WI38 (cell line): ENCODE measurements at regions not wholly inside any gene's neighbourhood (a gene's known extent, or its start where the extent isn't known, plus 50 kb on each side); places are given as distances from the start of the nearest gene placed in this dataset.

ENCODE experiments used
- H3K4me3 ChIP-seq: 2 replicates; pipeline ENCODE4 v1.5.1; 2011; ENCODE audit warnings: low read depth, mild to moderate bottlenecking, control low read depth, low read length
- TF ChIP-seq, protein P1 (sequence below): IDR thresholded peaks from 2 replicates; pipeline ENCODE4 v1.5.1; 2012; ENCODE audit warnings: low read depth, mild to moderate bottlenecking, control low read depth, low read length

DNA sequence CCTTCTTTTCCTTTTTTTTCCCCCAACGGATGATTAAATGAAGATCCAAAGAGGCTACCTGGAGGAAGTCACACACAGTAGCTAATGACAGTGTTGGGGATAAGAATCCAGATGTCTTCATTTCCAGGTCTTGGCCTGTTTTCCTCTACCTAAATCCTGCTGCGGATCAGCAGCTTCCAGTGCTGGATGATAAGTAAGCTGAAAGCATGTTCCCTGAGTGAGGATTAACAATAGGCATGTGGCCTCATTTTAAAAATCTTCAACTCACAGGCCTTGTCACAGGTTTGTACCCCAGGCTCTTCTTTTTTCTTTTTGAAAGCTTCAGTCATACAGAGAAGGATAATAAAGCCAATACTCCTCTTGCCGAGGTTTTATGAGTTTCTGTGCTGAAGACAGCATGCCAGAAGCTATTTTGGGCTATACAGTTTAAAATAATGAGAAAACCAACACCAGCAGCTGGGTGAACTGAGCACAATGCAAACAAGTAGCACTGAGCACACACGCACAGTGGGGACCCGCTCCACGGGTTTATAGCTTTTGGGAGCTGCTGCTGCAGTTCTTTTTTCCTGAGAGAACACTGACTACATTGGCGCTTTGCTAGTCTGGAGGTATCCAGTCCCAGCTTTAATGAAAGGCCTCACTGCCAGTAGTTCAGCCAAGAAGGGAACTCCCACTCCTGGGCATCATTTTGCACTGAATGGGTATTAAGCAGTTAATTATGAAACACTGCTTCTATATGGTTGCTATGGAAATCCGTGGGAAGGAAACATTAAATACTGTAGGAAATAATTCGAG is 184.2 kb upstream of the CTSO start:
- TF ChIP-seq, protein P1, sequence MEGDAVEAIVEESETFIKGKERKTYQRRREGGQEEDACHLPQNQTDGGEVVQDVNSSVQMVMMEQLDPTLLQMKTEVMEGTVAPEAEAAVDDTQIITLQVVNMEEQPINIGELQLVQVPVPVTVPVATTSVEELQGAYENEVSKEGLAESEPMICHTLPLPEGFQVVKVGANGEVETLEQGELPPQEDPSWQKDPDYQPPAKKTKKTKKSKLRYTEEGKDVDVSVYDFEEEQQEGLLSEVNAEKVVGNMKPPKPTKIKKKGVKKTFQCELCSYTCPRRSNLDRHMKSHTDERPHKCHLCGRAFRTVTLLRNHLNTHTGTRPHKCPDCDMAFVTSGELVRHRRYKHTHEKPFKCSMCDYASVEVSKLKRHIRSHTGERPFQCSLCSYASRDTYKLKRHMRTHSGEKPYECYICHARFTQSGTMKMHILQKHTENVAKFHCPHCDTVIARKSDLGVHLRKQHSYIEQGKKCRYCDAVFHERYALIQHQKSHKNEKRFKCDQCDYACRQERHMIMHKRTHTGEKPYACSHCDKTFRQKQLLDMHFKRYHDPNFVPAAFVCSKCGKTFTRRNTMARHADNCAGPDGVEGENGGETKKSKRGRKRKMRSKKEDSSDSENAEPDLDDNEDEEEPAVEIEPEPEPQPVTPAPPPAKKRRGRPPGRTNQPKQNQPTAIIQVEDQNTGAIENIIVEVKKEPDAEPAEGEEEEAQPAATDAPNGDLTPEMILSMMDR, result no peak

DNA sequence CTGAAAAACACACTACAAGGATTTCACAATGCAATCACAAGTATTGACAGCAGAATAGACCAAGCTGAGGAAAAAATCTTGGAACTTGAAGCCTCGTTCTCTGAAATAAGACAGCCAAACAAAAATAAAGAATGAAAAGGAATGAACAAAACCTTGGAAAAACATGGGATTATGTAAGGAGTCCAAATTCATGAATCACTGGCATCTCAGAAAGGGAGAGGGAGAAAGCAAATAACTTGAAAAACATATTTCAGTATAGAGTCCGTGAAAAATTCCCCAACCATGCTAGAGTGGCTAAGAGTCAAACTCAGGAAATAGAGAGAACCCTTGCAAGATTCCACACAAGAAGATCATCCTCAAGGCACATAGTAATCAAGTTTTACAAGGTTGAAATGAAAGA is 178.5 kb upstream of the CTSO start:
- no peak overlapping the region for H3K4me3 ChIP-seq
- TF ChIP-seq, protein P1, result no peak

More for the DNA sequence above, 184.2 kb upstream of the CTSO start:
- no peak overlapping the region for H3K4me3 ChIP-seq

DNA sequence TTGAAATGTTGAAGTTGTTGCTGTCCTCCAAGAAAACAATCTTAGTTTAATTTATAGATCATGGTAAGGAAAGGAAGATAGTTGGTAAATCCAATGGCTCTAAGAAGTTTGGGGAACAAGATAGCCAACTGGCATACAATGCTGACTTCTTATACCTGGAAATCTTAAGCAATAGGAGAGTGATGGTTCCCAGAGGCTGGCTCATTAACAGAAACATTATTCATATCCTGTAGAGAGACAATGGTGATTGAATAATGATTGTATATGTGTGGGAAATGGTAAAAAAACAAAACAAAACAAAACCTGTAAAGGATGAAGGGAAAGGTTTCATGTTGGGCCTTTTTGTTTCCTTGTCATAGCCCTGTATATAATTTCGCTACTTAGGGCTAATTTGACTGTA is 174.9 kb upstream of the CTSO start:
- TF ChIP-seq, protein P1, result no peak
- no peak overlapping the region for H3K4me3 ChIP-seq

DNA sequence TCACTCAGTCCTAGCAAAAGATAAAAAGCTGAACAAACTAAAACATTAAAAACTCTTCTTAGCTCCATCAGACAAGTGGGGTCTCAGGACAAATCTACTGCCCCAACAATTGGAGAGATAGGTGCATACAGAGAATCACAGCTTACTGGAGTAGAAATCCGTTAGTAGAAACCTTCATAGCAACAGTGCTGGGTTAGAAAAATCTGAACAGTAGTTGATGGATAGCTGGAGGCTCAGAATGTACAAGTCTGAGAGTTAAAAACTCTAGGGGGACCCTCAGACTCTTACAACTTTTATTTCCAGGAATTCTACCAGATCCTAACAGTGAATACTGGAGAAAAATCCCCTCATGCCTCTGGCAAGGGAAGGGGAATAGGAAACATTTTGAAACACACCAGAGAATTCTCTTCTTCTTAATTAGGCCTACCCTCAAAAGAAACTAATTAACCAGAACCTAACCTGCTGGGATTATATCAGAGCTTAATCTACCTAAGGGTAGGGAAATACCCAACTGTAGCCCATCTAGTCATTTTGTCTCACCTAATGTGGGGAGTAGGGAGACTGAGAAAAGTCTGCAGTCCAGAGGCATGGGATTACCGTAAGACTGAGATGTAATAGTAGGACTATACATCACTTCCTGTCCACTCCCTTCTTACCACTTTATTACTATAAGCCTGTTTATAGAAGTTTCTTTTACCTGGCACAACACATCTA is 165.0 kb upstream of the CTSO start:
- H3K4me3 ChIP-seq, result no peak overlapping the region
- TF ChIP-seq, protein P1, result no peak

DNA sequence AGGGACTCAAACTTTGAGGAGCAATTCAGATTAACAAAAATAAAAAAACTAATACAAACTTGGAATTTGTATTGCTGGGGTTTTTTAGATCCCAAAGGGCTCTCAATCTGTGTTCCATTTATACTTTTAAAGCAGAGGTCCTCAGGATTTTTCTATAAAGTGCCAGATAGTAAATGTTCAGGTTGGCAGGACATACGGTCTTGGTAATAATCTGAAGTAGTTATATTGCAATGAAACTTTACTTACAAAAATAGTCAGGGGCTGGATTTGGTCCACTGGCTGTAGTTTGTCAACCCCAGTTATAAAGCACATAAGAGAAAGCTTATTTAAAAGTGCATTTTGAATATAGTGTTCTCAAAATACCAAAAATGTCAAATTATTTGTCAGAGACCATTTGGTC is 164.1 kb upstream of the CTSO start:
- no peak overlapping the region for H3K4me3 ChIP-seq
- TF ChIP-seq, protein P1, result no peak

DNA sequence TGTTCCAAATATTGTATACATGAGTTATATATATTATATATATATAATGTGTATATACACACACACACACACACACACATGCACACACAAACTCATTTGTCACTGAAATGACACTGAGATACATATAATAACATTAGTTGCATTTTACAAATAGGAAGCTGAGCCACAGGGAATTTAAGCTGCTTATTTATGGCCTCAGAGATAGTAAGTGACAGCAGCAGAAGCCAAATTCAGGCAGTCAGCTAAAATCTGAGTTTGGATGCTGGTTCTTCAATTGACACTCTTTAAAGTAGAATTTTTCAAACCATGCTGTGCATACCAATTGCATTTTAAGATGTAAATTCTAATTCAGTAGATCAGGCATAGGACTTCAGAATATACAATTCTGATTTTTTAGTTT is 163.3 kb upstream of the CTSO start:
- TF ChIP-seq, protein P1, result no peak
- H3K4me3 ChIP-seq, result no peak overlapping the region

DNA sequence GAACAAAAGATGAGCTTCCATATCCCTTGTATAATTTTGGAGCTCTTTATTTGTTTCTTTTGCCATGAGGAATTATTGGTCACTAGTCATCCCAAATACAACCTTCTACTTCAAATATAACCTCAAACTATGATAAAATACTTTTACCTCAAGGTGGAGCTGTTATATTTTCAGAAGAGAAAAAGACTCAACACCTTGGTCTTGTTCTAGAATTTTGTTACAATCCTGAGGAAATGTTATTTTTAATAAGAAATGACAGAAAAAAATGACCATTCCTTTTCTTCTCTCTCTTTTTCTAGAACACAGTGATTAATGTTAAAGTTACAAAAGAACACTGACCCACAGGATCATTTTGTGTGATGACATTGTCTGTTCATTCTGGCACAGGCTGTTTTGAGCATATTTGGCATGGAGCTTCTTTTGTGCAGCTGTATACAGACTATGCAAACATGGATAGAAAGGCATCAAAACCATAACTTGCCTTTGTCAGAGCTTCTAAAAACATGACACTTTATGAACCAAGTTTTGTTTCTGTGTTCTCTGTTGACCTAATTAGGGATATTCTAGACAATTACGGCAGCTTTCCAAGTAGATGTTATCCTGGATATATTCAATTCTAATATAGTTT is 159.6 kb upstream of the CTSO start:
- TF ChIP-seq, protein P1, result no peak
- H3K4me3 ChIP-seq, result no peak overlapping the region
